ENCODE measurements at regions not wholly inside any gene's neighbourhood (a gene's known extent, or its start where the extent isn't known, plus 50 kb on each side); places are given as distances from the start of the nearest gene placed in this dataset.

DNA sequence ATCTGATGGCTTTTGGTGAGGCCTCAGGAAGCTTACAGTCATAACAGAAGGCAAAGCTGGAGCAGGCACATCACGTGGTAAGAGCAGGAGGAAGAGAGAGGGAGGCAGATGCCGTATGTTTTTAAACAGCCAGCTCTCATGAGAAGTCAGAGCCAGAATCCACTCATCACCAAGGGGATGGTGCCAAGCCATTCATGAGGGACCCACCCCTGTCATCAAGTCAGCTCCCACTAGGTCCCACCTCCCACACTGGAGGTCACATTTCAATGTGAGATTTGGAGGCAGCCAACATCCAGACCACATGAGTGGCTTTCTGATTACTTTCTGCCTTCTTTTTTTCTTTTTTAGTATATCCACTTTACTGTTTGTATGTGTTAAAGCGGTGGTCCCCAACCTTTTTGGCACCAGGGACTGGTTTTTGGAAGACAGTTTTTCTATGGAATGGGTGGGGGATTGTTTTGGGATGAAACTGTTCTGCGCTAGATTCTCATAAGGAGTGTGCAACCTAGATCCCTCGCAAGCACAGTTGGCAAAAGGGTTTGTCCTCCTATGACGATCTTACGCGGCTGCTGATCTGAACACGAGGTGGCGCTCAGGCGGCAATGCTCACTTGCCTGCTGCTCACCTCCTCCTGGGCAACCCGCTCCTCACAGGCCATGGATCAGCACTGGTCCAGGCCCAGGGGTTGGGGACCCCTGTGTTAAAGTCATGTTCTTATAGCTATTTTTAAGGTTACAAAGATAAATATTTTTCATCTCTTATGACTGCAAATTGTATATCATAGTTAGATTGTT, 61.7 kb downstream of the SLIT2 start:
- H3K4me1 Mint-ChIP-seq: peaks cover 30% of the 10 kb centered on the region

DNA sequence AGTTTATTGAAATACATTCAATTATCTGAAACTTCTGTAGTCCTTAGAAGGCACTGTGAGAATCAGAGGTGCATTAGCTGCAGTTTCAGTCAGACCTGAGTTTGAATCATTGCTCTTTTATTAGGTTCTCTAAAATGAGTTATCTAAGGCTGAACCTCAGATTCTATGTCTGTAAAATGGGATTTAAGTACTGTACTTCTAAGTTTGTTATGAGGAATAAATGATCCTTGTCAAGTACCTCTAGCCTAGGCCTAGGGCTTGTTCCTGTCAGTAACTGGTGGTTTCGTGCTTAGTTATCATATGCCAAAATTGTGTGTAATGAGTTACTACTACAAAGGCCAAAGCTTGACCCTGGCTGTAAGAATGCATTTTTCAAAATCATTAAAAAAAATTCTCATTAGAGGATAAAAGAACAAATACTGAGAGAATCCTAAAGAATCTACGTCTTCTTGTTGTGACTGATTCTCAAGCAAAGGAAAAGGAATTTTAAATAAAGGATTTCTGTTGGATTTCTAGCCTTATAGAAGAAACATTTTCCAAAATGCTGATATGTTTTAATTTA, 65.8 kb downstream of the SLIT2 start:
- Mint-ChIP-seq H3K36me3 (peaks cover 16% of the 10 kb centered on the region), H3K4me3 (peak overlapping the region; percentile 76), H3K27ac (peak overlapping the region; percentile 93), H3K27me3 (ENCODE audit: insufficient read depth, low read depth) (no peaks in the 10 kb centered on the region), H3K9me3 (peaks cover 13% of the 10 kb centered on the region), H3K4me1 (peaks cover 70% of the 10 kb centered on the region)
- peak overlapping the region; percentile 13 for H3K4me2 ChIP-seq
- no peak overlapping the region for H3K9ac ChIP-seq
- H3K4me1 ChIP-seq: peaks cover 29% of the 10 kb centered on the region
- H3K79me2 ChIP-seq (ENCODE audit: low read depth): no peaks in the 10 kb centered on the region
- no peak overlapping the region for H2AFZ ChIP-seq (replicated peaks)
- no peak for DNase-seq (ENCODE audit: low spot score)
- TF ChIP-seq EZH2phosphoT487 (IDR thresholded peaks at IDR 0.05) (no peak), EZH2 (IDR thresholded peaks at IDR 0.05) (no peak)
- TF ChIP-seq, protein P1, sequence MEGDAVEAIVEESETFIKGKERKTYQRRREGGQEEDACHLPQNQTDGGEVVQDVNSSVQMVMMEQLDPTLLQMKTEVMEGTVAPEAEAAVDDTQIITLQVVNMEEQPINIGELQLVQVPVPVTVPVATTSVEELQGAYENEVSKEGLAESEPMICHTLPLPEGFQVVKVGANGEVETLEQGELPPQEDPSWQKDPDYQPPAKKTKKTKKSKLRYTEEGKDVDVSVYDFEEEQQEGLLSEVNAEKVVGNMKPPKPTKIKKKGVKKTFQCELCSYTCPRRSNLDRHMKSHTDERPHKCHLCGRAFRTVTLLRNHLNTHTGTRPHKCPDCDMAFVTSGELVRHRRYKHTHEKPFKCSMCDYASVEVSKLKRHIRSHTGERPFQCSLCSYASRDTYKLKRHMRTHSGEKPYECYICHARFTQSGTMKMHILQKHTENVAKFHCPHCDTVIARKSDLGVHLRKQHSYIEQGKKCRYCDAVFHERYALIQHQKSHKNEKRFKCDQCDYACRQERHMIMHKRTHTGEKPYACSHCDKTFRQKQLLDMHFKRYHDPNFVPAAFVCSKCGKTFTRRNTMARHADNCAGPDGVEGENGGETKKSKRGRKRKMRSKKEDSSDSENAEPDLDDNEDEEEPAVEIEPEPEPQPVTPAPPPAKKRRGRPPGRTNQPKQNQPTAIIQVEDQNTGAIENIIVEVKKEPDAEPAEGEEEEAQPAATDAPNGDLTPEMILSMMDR (IDR thresholded peaks at IDR 0.05): no peak
- no peaks in the 10 kb centered on the region for H3F3A ChIP-seq (ENCODE audit: low read depth)
- no peaks in the 10 kb centered on the region for H3K36me3 ChIP-seq
- no peaks in the 10 kb centered on the region for H4K20me1 ChIP-seq (ENCODE audit: low read depth)
- no peak overlapping the region for H3K4me3 ChIP-seq
- no peaks in the 10 kb centered on the region for H3K27me3 ChIP-seq
- no peaks in the 10 kb centered on the region for H3K9me3 ChIP-seq (ENCODE audit: low read depth)
- H3K27ac ChIP-seq: no peak overlapping the region

More for the DNA sequence above, 61.7 kb downstream of the SLIT2 start:
- H3K27me3 ChIP-seq: no peaks in the 10 kb centered on the region
- no peak overlapping the region for H3K27ac ChIP-seq
- no peak overlapping the region for H3K9ac ChIP-seq
- H4K20me1 ChIP-seq (ENCODE audit: low read depth): no peaks in the 10 kb centered on the region
- Mint-ChIP-seq H3K27ac (no peak overlapping the region), H3K27me3 (ENCODE audit: insufficient read depth, low read depth) (no peaks in the 10 kb centered on the region), H3K9me3 (peaks cover 18% of the 10 kb centered on the region), H3K4me3 (no peak overlapping the region), H3K36me3 (peaks cover 21% of the 10 kb centered on the region)
- no peaks in the 10 kb centered on the region for H3K36me3 ChIP-seq
- TF ChIP-seq EZH2 (IDR thresholded peaks at IDR 0.05) (no peak), EZH2phosphoT487 (IDR thresholded peaks at IDR 0.05) (no peak)
- TF ChIP-seq, protein P1 (IDR thresholded peaks at IDR 0.05): peak; percentile 74
- H3K4me3 ChIP-seq: no peak overlapping the region
- H3K4me2 ChIP-seq: no peak overlapping the region
- DNase-seq (ENCODE audit: low spot score): peak; percentile 74
- H3K79me2 ChIP-seq (ENCODE audit: low read depth): no peaks in the 10 kb centered on the region
- peaks cover 14% of the 10 kb centered on the region for H3K4me1 ChIP-seq
- no peaks in the 10 kb centered on the region for H3K9me3 ChIP-seq (ENCODE audit: low read depth)
- H2AFZ ChIP-seq (replicated peaks): no peak overlapping the region
- no peaks in the 10 kb centered on the region for H3F3A ChIP-seq (ENCODE audit: low read depth)

DNA sequence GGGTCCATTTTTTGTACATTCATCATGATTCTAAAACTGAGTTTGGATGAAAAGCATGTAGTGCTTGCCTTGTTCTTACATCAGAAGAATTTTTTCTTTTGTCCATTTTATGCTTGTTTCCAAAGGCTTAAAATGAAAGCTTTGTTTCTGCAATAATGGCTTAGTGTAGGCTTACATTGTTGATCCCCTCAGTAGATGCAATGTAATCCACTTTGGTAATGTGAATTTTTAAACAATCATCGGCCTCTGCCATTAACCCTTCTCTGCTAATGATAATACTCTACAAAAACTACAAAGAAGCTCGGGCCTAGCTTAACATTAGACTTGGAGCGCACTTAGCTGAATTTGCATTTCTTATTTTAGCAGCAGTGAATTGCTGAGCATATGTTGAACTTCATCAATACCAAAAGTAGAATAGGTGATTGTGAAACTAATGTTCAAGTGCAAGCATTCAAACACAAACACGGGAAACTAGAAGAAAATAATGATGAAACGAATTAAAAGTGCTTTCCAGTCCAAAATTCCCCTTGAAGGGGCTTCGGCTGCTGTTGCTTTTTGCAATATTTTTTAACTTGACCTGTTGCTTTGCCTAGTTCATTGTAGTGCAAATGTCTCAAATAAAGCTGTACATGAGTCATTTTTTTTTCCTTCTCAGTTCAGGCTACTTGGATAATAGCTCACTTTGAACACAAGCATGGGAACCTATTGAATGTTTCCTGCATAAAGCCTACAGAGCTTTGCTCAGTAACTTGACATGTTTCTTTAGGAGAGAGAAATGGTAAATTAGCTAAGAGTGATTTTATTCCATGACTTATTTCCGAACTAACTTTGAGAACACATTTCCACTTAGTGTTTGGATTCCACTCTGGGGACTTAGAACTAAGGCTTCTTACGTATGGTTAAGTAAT, 66.5 kb downstream of the SLIT2 start:
- Histone ChIP-seq H3K36me3 (no peaks in the 10 kb centered on the region), H3K4me3 (no peak overlapping the region), H3F3A (ENCODE audit: low read depth) (no peaks in the 10 kb centered on the region), H3K4me2 (peak overlapping the region; percentile 13), H3K27ac (no peak overlapping the region), H4K20me1 (ENCODE audit: low read depth) (no peaks in the 10 kb centered on the region), H3K9me3 (ENCODE audit: low read depth) (no peaks in the 10 kb centered on the region), H2AFZ (replicated peaks) (no peak overlapping the region), H3K79me2 (ENCODE audit: low read depth) (no peaks in the 10 kb centered on the region), H3K9ac (no peak overlapping the region), H3K27me3 (no peaks in the 10 kb centered on the region), H3K4me1 (peaks cover 29% of the 10 kb centered on the region)
- Mint-ChIP-seq H3K27me3 (ENCODE audit: insufficient read depth, low read depth) (no peaks in the 10 kb centered on the region), H3K36me3 (peaks cover 11% of the 10 kb centered on the region), H3K4me3 (peak overlapping the region; percentile 76), H3K4me1 (peaks cover 70% of the 10 kb centered on the region), H3K9me3 (peaks cover 8% of the 10 kb centered on the region), H3K27ac (peak overlapping the region; percentile 93)
- peak; percentile 13 for DNase-seq (ENCODE audit: low spot score)
- TF ChIP-seq, protein P1 (IDR thresholded peaks at IDR 0.05): no peak
